SK-N-SH treated with all-trans-retinoic acid at 6 μM for 48 hours (cell line): ENCODE measurements at regions not wholly inside any gene's neighbourhood (a gene's known extent, or its start where the extent isn't known, plus 50 kb on each side); places are given as distances from the start of the nearest gene placed in this dataset.

Experiments used
- ATAC-seq: fragments of 200-7000 bp; cut with Tn5 transposase; 3 replicates; pipeline ENCODE4 v1.9.1; 2020; ENCODE audit warnings: mild to moderate bottlenecking, moderate library complexity
- ARNTL ChIP-seq: fragments of 450-650 bp; formaldehyde crosslinking; IDR thresholded peaks from 2 replicates; pipeline ENCODE4 v1.5.0; 2020; ENCODE audit warnings: low read depth, mild to moderate bottlenecking, moderate library complexity, borderline replicate concordance
- CREB5 ChIP-seq: fragments of 250-450 bp; sonication (Bioruptor Pico); IDR thresholded peaks from 2 replicates; pipeline ENCODE4 v1.5.1; 2020; ENCODE audit warnings: low read depth, mild to moderate bottlenecking, moderate library complexity
- CSDC2 ChIP-seq: fragments of 250-450 bp; sonication (Bioruptor Pico); IDR thresholded peaks from 2 replicates; pipeline ENCODE4 v1.5.0; 2020; ENCODE audit warnings: mild to moderate bottlenecking, moderate library complexity
- GLIS3 ChIP-seq: fragments of 250-450 bp; sonication (Bioruptor Pico); IDR thresholded peaks from 2 replicates; pipeline ENCODE4 v1.5.0; 2020; ENCODE audit warnings: mild to moderate bottlenecking, moderate library complexity
- PATZ1 ChIP-seq: fragments of 250-450 bp; sonication (Bioruptor Pico); IDR thresholded peaks from 2 replicates; pipeline ENCODE4 v1.8.0; 2020; ENCODE audit warnings: mild to moderate bottlenecking, moderate library complexity, borderline replicate concordance
- POU6F1 ChIP-seq: fragments of 250-450 bp; sonication (Bioruptor Pico); IDR thresholded peaks from 2 replicates; pipeline ENCODE4 v1.8.0; 2021; ENCODE audit warnings: low read depth, mild to moderate bottlenecking, moderate library complexity, borderline replicate concordance
- PPARA ChIP-seq: fragments of 250-450 bp; sonication (Bioruptor Pico); IDR thresholded peaks from 2 replicates; pipeline ENCODE4 v1.5.0; 2020; ENCODE audit warnings: mild to moderate bottlenecking, borderline replicate concordance
- RARB ChIP-seq: fragments of 250-450 bp; sonication (Bioruptor Pico); IDR thresholded peaks from 2 replicates; pipeline ENCODE4 v1.8.0; 2021; ENCODE audit warnings: mild to moderate bottlenecking, moderate library complexity
- SNAI2 ChIP-seq: fragments of 250-450 bp; sonication (Bioruptor Pico); IDR thresholded peaks from 2 replicates; pipeline ENCODE4 v1.5.0; 2020; ENCODE audit warnings: mild to moderate bottlenecking, moderate library complexity
- TCF4 ChIP-seq: fragments of 250-450 bp; sonication (Bioruptor Pico); IDR thresholded peaks from 2 replicates; pipeline ENCODE4 v1.8.0; 2021; ENCODE audit warnings: mild to moderate bottlenecking, moderate library complexity, borderline replicate concordance
- TOX ChIP-seq: fragments of 250-450 bp; sonication (Bioruptor Pico); IDR thresholded peaks from 2 replicates; pipeline ENCODE4 v1.8.0; 2021; ENCODE audit warnings: mild to moderate bottlenecking, moderate library complexity, borderline replicate concordance
- TSHZ2 ChIP-seq: fragments of 250-450 bp; sonication (Bioruptor Pico); IDR thresholded peaks from 2 replicates; pipeline ENCODE4 v1.5.0; 2020; ENCODE audit warnings: mild to moderate bottlenecking, moderate library complexity
- ZC3H10 ChIP-seq: fragments of 250-450 bp; sonication (Bioruptor Pico); IDR thresholded peaks from 2 replicates; pipeline ENCODE4 v1.5.1; 2021; ENCODE audit warnings: mild to moderate bottlenecking, moderate library complexity
- ZFP3 ChIP-seq: fragments of 250-450 bp; sonication (Bioruptor Pico); IDR thresholded peaks from 2 replicates; pipeline ENCODE4 v1.5.0; 2020; ENCODE audit warnings: mild to moderate bottlenecking, moderate library complexity
- ZFP30 ChIP-seq: fragments of 450-650 bp; formaldehyde crosslinking; IDR thresholded peaks from 2 replicates; pipeline ENCODE4 v1.5.0; 2022; ENCODE audit warnings: mild to moderate bottlenecking, moderate library complexity
- ZNF565 ChIP-seq: fragments of 450-650 bp; formaldehyde crosslinking; conservative IDR thresholded peaks from 2 replicates; pipeline ENCODE4 v1.5.0; 2020; ENCODE audit warnings: low read depth, mild to moderate bottlenecking, moderate library complexity
- ZNF70 ChIP-seq: fragments of 450-650 bp; formaldehyde crosslinking; IDR thresholded peaks from 2 replicates; pipeline ENCODE4 v1.5.0; 2020; ENCODE audit warnings: mild to moderate bottlenecking, moderate library complexity

GRCh38 chr20:22703843-22704242 lies 119.5 kb upstream of the FOXA2 start (continued):
- TF ChIP-seq TSHZ2: no peak
- TF ChIP-seq, all 23 proteins: peak for 0

GRCh38 chr20:22711971-22712755 lies 127.8 kb upstream of the FOXA2 start:
- no peak for TF ChIP-seq ZNF70
- no peak for TF ChIP-seq CREB5
- TF ChIP-seq ZFP30: no peak
- no peak for TF ChIP-seq ARNTL (CRISPR knock-in tag)
- TF ChIP-seq ZC3H10 (CRISPR knock-in tag): no peak
- no peak for TF ChIP-seq TCF4 (CRISPR knock-in tag)
- TF ChIP-seq CSDC2: no peak
- TF ChIP-seq TSHZ2: no peak
- TF ChIP-seq PPARA (CRISPR knock-in tag): no peak
- no peak for TF ChIP-seq SNAI2 (CRISPR knock-in tag)
- no peak for TF ChIP-seq GLIS3 (CRISPR knock-in tag)
- no peak for TF ChIP-seq TOX (CRISPR knock-in tag)
- TF ChIP-seq POU6F1 (CRISPR knock-in tag): no peak
- no peak for TF ChIP-seq RARB (CRISPR knock-in tag)
- TF ChIP-seq ZNF565 (CRISPR knock-in tag): no peak
- ATAC-seq: no peak

GRCh38 chr20:22716821-22717351 lies 132.5 kb upstream of the FOXA2 start:
- TF ChIP-seq SNAI2 (CRISPR knock-in tag) (no peak), TCF4 (CRISPR knock-in tag) (no peak), TOX (CRISPR knock-in tag) (no peak), CSDC2 (no peak), CREB5 (no peak), PATZ1 (CRISPR knock-in tag) (no peak), ZFP3 (CRISPR knock-in tag) (no peak)
- no peak for ATAC-seq
